ENCODE measurements at regions not wholly inside any gene's neighbourhood (a gene's known extent, or its start where the extent isn't known, plus 50 kb on each side); places are given as distances from the start of the nearest gene placed in this dataset.
A peak's percentile ranks its signal among the peaks of the same experiment; 100 is the strongest.

DNA sequence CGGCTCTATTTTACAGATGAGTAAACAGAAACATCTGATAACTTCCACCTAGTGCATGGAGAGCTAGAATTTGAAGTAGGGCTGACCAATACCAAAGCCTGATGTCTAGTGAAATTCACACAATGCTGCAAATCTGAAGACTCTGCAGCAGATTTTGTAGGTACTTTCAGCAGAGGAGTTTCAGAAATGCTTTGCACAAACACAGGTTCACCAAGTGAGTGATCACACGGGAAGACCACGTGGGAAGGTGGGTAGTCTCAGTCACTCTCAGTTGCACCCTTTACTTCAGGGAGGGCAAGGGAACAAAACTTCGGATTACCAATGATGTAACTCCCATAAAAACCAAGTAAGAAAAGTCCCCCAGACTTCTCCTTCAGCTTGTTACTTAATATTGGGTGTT is 63.3 kb upstream of the DAAM1 start:
- Histone ChIP-seq H3K27ac (ENCODE audit: control insufficient read depth, insufficient read depth) (no peak overlapping the region), H3K9me3 (replicated peaks; ENCODE audit: control insufficient read depth, insufficient read depth, low read length) (no peaks in the 10 kb centered on the region), H3K27me3 (replicated peaks in 1 of 2; ENCODE audit: control insufficient read depth in 2 of 2, insufficient read depth in 2 of 2, low read length in 1 of 2) (no peaks in the 10 kb centered on the region), H3K4me2 (ENCODE audit: control insufficient read depth, insufficient read depth) (no peak overlapping the region), H3K9ac (ENCODE audit: control insufficient read depth, insufficient read depth, low read length) (no peak overlapping the region), H3K4me1 (ENCODE audit: control insufficient read depth, insufficient read depth, low read length) (no peaks in the 10 kb centered on the region), H4K20me1 (ENCODE audit: control insufficient read depth, insufficient read depth) (no peaks in the 10 kb centered on the region; the same call in 1 of the 2 replicates), H3K79me2 (ENCODE audit: control insufficient read depth, insufficient read depth, low read length) (no peaks in the 10 kb centered on the region), H2AFZ (ENCODE audit: control insufficient read depth, low read depth, low read length) (no peak overlapping the region), H3K4me3 (no peak overlapping the region), H3K36me3 (ENCODE audit: control insufficient read depth in 2 of 2, insufficient read depth in 2 of 2, low read length in 1 of 2) (no peaks in the 10 kb centered on the region)
- no peak for DNase-seq (ENCODE audit: low read depth, low spot score)
- SMC1A ChIA-PET (ENCODE audit: uncharacterized antibody, unreplicated experiment), result interaction anchor here (0.6 to 7.5 kb wide), 38 partner anchors 9 to 1059 kb away, joined by 3 to 104 read pairs (median 4); partner anchors contain the start of gene DAAM1
- RAD21 ChIA-PET (ENCODE audit: unreplicated experiment), result interaction anchor here (0.6 to 4.5 kb wide), 22 partner anchors 9 to 624 kb away, joined by 3 to 45 read pairs (median 4); no protein-coding TSS in a partner anchor
- CTCF ChIA-PET, result interaction anchor here (0.6 to 4.7 kb wide), 36 partner anchors 10 to 1004 kb away, joined by 3 to 99 read pairs (median 6); partner anchors contain the start of gene CCDC175
- no peak for TF ChIP-seq ATF3 (IDR thresholded peaks at IDR 0.05; ENCODE audit: borderline replicate concordance, extremely low read depth, low read depth, low read length)
- peak; percentile 46; the same call in 1 of the 2 replicates for TF ChIP-seq RAD51 (IDR thresholded peaks at IDR 0.05)
- BruUV-seq (replicated peaks), result no TSS peak
- intact Hi-C loops (cut with micrococcal nuclease; ENCODE audit: unreplicated experiment) (loop anchor here (2.0 kb wide), 2 partner anchors 96 to 486 kb away; no protein-coding TSS in a partner anchor), in situ Hi-C loops (cut with MboI) (loop anchor here (5.0 kb wide), 2 partner anchors 317 to 452 kb away; partner anchors contain the start of gene CCDC175)
- POLR2A ChIA-PET, result interaction anchor here (0.6 to 1.6 kb wide), 4 partner anchors 8 to 319 kb away, joined by 3 to 4 read pairs (median 3); partner anchors contain the start of gene DAAM1
- WGBS (ENCODE audit: insufficient coverage, insufficient replicate concordance, low lambda C conversion rate, missing lambda C conversion rate), result 25% methylated on average over 4 of the region's 4 CpGs
- no peak for FAIRE-seq
- ATAC-seq, result peak; percentile 59

GRCh38 chr14:59126714-59127436 is 61.6 kb upstream of the DAAM1 start:
- WGBS (ENCODE audit: insufficient coverage, insufficient replicate concordance, low lambda C conversion rate, missing lambda C conversion rate), result 26% methylated on average over 4 of the region's 4 CpGs
- CTCF ChIA-PET, result interaction anchor here (0.8 to 4.7 kb wide), 14 partner anchors 8 to 626 kb away, joined by 3 to 99 read pairs (median 5); no protein-coding TSS in a partner anchor
- SMC1A ChIA-PET (ENCODE audit: uncharacterized antibody, unreplicated experiment), result interaction anchor here (0.9 to 7.5 kb wide), 17 partner anchors 9 to 625 kb away, joined by 3 to 104 read pairs (median 3); partner anchors contain the start of gene DAAM1
- no peaks in the 10 kb centered on the region for H3K36me3 ChIP-seq (ENCODE audit: control insufficient read depth in 2 of 2, insufficient read depth in 2 of 2, low read length in 1 of 2)
- no peaks in the 10 kb centered on the region; the same call in 1 of the 2 replicates for H4K20me1 ChIP-seq (ENCODE audit: control insufficient read depth, insufficient read depth)
- no peak overlapping the region for H3K9ac ChIP-seq (ENCODE audit: control insufficient read depth, insufficient read depth, low read length)
- no peak overlapping the region for H3K27ac ChIP-seq (ENCODE audit: control insufficient read depth, insufficient read depth)
- no peaks in the 10 kb centered on the region for H3K79me2 ChIP-seq (ENCODE audit: control insufficient read depth, insufficient read depth, low read length)
- no peak overlapping the region for H2AFZ ChIP-seq (ENCODE audit: control insufficient read depth, low read depth, low read length)
- no TSS peak for BruUV-seq (replicated peaks)
- no peaks in the 10 kb centered on the region for H3K9me3 ChIP-seq (replicated peaks; ENCODE audit: control insufficient read depth, insufficient read depth, low read length)
- intact Hi-C loops (cut with micrococcal nuclease; ENCODE audit: unreplicated experiment), result loop anchor here (1.0 to 2.0 kb wide), 6 partner anchors 128 to 449 kb away; partner anchors contain the start of gene CCDC175
- no peaks in the 10 kb centered on the region for H3K4me1 ChIP-seq (ENCODE audit: control insufficient read depth, insufficient read depth, low read length)
- POLR2A ChIA-PET, result no interaction called here
- RAD21 ChIA-PET (ENCODE audit: unreplicated experiment), result interaction anchor here (0.6 to 4.5 kb wide), 5 partner anchors 63 to 317 kb away, joined by 3 to 45 read pairs (median 8); no protein-coding TSS in a partner anchor
- DNase-seq (ENCODE audit: low read depth, low spot score), result no peak
- peak; percentile 92 for ATAC-seq
- in situ Hi-C loops (cut with MboI), result loop anchor here (5.0 kb wide), 2 partner anchors 315 to 450 kb away; partner anchors contain the start of gene CCDC175
- FAIRE-seq, result peak; percentile 99
- H3K27me3 ChIP-seq (replicated peaks in 1 of 2; ENCODE audit: control insufficient read depth in 2 of 2, insufficient read depth in 2 of 2, low read length in 1 of 2), result no peaks in the 10 kb centered on the region
- H3K4me3 ChIP-seq, result no peak overlapping the region
- H3K4me2 ChIP-seq (ENCODE audit: control insufficient read depth, insufficient read depth), result no peak overlapping the region
- TF ChIP-seq JUND (IDR thresholded peaks at IDR 0.05; ENCODE audit: low read depth, low read length) (no peak), YY1 (IDR thresholded peaks at IDR 0.05; ENCODE audit: low read depth, low read length) (peak; percentile 70), MYC (IDR thresholded peaks at IDR 0.05; ENCODE audit: insufficient read depth, insufficient read length, insufficient replicate concordance, low read length, severe bottlenecking) (no peak), SMC3 (IDR thresholded peaks at IDR 0.05; ENCODE audit: borderline replicate concordance, low read length) (peak; percentile 95), RAD21 (IDR thresholded peaks at IDR 0.05; ENCODE audit: insufficient read depth, low read depth, low read length) (peak; percentile 94), CREB1 (IDR thresholded peaks at IDR 0.05; ENCODE audit: low read depth) (0 out of 2 replicates have a peak, but pooled peaks have one; percentile 25), HDAC6 (IDR thresholded peaks at IDR 0.05; ENCODE audit: unreplicated experiment) (no peak), RB1 (IDR thresholded peaks at IDR 0.05; ENCODE audit: borderline replicate concordance) (0 out of 2 replicates have a peak, but pooled peaks have one; percentile 40)
- TF ChIP-seq, protein P1, sequence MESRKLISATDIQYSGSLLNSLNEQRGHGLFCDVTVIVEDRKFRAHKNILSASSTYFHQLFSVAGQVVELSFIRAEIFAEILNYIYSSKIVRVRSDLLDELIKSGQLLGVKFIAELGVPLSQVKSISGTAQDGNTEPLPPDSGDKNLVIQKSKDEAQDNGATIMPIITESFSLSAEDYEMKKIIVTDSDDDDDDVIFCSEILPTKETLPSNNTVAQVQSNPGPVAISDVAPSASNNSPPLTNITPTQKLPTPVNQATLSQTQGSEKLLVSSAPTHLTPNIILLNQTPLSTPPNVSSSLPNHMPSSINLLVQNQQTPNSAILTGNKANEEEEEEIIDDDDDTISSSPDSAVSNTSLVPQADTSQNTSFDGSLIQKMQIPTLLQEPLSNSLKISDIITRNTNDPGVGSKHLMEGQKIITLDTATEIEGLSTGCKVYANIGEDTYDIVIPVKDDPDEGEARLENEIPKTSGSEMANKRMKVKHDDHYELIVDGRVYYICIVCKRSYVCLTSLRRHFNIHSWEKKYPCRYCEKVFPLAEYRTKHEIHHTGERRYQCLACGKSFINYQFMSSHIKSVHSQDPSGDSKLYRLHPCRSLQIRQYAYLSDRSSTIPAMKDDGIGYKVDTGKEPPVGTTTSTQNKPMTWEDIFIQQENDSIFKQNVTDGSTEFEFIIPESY (IDR thresholded peaks at IDR 0.05), result no peak

All from GM12878 (cell line).